IMR-90 (cell line): ENCODE measurements at regions not wholly inside any gene's neighbourhood (a gene's known extent, or its start where the extent isn't known, plus 50 kb on each side); places are given as distances from the start of the nearest gene placed in this dataset.

Source experiments
- ATAC-seq: fragments of 200-7000 bp; cut with Tn5 transposase; 2 replicates; pipeline ENCODE4 v1.9.1; 2020; ENCODE audit warnings: low read depth, mild to moderate bottlenecking, moderate library complexity
- BruUV-seq: library from RNA; stranded (reverse); fragments of 400-500 nt; replicated peaks from 2 replicates; lab custom pipeline; 2021; lab: Mats Ljungman, UMichigan
- CTCF ChIA-PET: fragments of 300-600 bp; formaldehyde crosslinking; extraction: SDS; loops from one replicate; lab custom pipeline; 2021; ENCODE audit warnings: antibody characterized with exemption; lab: Yijun Ruan, JAX
- POLR2A ChIA-PET: fragments of 300-600 bp; sonication (Branson Sonifier 250); formaldehyde crosslinking; loops from one replicate; lab custom pipeline; 2022; ENCODE audit warnings: antibody characterized with exemption; ENCODE audit not compliant: unreplicated experiment; lab: Charles Lee
- DNase-seq: peaks from one replicate; pipeline ENCODE4 v3.0.0; 2013
- H2AFZ ChIP-seq: replicated peaks from 2 replicates; pipeline ENCODE3; 2013; ENCODE audit warnings: low read length, mild to moderate bottlenecking; ENCODE audit not compliant: poor library complexity
- H2AK5ac ChIP-seq: 2 replicates; pipeline ENCODE4 v1.6.1; 2013; ENCODE audit warnings: low read depth, low read length, inconsistent platforms
- H2AK9ac ChIP-seq: replicated peaks from 2 replicates; pipeline ENCODE3; 2013; ENCODE audit warnings: mild to moderate bottlenecking, low read depth, low read length, moderate library complexity; ENCODE audit not compliant: poor library complexity
- H2BK120ac ChIP-seq: 2 replicates; pipeline ENCODE4 v1.6.1; 2013; ENCODE audit warnings: low read depth, low read length, inconsistent platforms
- H2BK15ac ChIP-seq: 3 replicates; pipeline ENCODE4 v1.6.1; 2013; ENCODE audit warnings: low read depth, low read length, inconsistent platforms
- H2BK20ac ChIP-seq: 2 replicates; pipeline ENCODE4 v1.6.1; 2013; ENCODE audit warnings: low read depth, mild to moderate bottlenecking, inconsistent platforms, low read length, moderate library complexity
- H2BK5ac ChIP-seq: 2 replicates; pipeline ENCODE4 v1.6.1; 2013; ENCODE audit warnings: mild to moderate bottlenecking, low read depth, low read length, inconsistent platforms; ENCODE audit not compliant: poor library complexity, severe bottlenecking
- H3K14ac ChIP-seq: replicated peaks from 2 replicates; pipeline ENCODE4 v1.6.1; 2013; ENCODE audit warnings: low read depth, low read length, inconsistent platforms
- H3K18ac ChIP-seq: 2 replicates; pipeline ENCODE4 v1.6.1; 2013; ENCODE audit warnings: low read depth, low read length, control low read depth
- H3K23ac ChIP-seq: 2 replicates; pipeline ENCODE4 v1.6.1; 2013; ENCODE audit warnings: low read depth, low read length, inconsistent platforms
- H3K27ac ChIP-seq: 2 replicates; pipeline ENCODE4 v1.5.1; 2013; ENCODE audit warnings: mild to moderate bottlenecking, control low read depth, low read length; ENCODE audit not compliant: insufficient read depth
- H3K27me3 ChIP-seq: 2 replicates; pipeline ENCODE4 v1.6.1; 2013; ENCODE audit warnings: low read length; ENCODE audit not compliant: control insufficient read depth, insufficient read depth
- H3K36me3 ChIP-seq: 2 replicates; pipeline ENCODE4 v1.6.1; 2013; ENCODE audit warnings: low read length, mixed read lengths; ENCODE audit not compliant: control insufficient read depth, insufficient read depth
- H3K4ac ChIP-seq: 2 replicates; pipeline ENCODE4 v1.6.1; 2013; ENCODE audit warnings: low read depth, low read length, inconsistent platforms
- H3K4me1 ChIP-seq: 2 replicates; pipeline ENCODE4 v1.6.1; 2013; ENCODE audit warnings: low read length, mixed read lengths; ENCODE audit not compliant: control insufficient read depth, insufficient read depth
- H3K4me2 ChIP-seq: 2 replicates; pipeline ENCODE4 v1.6.1; 2013; ENCODE audit warnings: low read depth, mild to moderate bottlenecking, control low read depth, low read length, moderate library complexity
- H3K4me3 ChIP-seq: 2 replicates; pipeline ENCODE4 v1.5.1; 2013; ENCODE audit warnings: low read depth, mild to moderate bottlenecking, control low read depth, low read length, moderate library complexity; ENCODE audit not compliant: insufficient read depth
- H3K56ac ChIP-seq: 2 replicates; pipeline ENCODE4 v1.6.1; 2013; ENCODE audit warnings: low read length, inconsistent platforms; ENCODE audit not compliant: insufficient read depth; ENCODE audit errors: extremely low read depth
- H3K79me1 ChIP-seq, 2 experiments: 2 replicates each; pipeline ENCODE4 v1.6.1; 2013; ENCODE audit warnings: low read length in 2 of 2, inconsistent platforms in 1 of 2, low read depth in 1 of 2
- H3K9ac ChIP-seq: 2 replicates; pipeline ENCODE4 v1.6.1; 2013; ENCODE audit warnings: low read depth, low read length, control low read depth
- H3K9me1 ChIP-seq: 2 replicates; pipeline ENCODE4 v1.6.1; 2013; ENCODE audit warnings: low read length, inconsistent platforms; ENCODE audit not compliant: insufficient read depth
- H3K9me3 ChIP-seq: 2 replicates; pipeline ENCODE4 v1.6.1; 2013; ENCODE audit warnings: low read length; ENCODE audit not compliant: control insufficient read depth, insufficient read depth
- H4K20me1 ChIP-seq: 2 replicates; pipeline ENCODE4 v1.6.1; 2013; ENCODE audit warnings: low read length, inconsistent platforms; ENCODE audit not compliant: insufficient read depth
- H4K5ac ChIP-seq: 2 replicates; pipeline ENCODE4 v1.6.1; 2013; ENCODE audit warnings: mild to moderate bottlenecking, low read depth, low read length, control low read depth
- H4K8ac ChIP-seq, 2 experiments: 2 replicates each; pipeline ENCODE4 v1.6.1; 2013; ENCODE audit warnings: low read depth in 2 of 2, low read length in 2 of 2, control low read depth in 1 of 2, inconsistent platforms in 1 of 2
- H4K91ac ChIP-seq: 2 replicates; pipeline ENCODE4 v1.6.1; 2013; ENCODE audit warnings: low read depth, low read length, inconsistent platforms; ENCODE audit not compliant: insufficient read depth
- CEBPB ChIP-seq: IDR thresholded peaks from 2 replicates; pipeline ENCODE4 v1.6.1; 2012; ENCODE audit warnings: low read depth, low read length, improper control_type of control experiment
- CHD1 ChIP-seq: IDR thresholded peaks from 2 replicates; pipeline ENCODE4 v1.6.1; 2012; ENCODE audit warnings: low read depth, low read length, improper control_type of control experiment
- FOS ChIP-seq: fragments of 150-350 bp; IDR thresholded peaks from 2 replicates; pipeline ENCODE4 v1.6.1; 2016; ENCODE audit warnings: low read depth, low read length
- MAFK ChIP-seq: IDR thresholded peaks from 2 replicates; pipeline ENCODE4 v1.6.1; 2012; ENCODE audit warnings: low read depth, low read length, improper control_type of control experiment
- MAZ ChIP-seq: IDR thresholded peaks from 2 replicates; pipeline ENCODE4 v1.6.1; 2012; ENCODE audit warnings: low read depth, mild to moderate bottlenecking, low read length, improper control_type of control experiment, moderate library complexity, borderline replicate concordance
- MXI1 ChIP-seq: IDR thresholded peaks from 2 replicates; pipeline ENCODE4 v1.6.1; 2012; ENCODE audit warnings: low read depth, mild to moderate bottlenecking, low read length, moderate library complexity, borderline replicate concordance
- NFE2L2 ChIP-seq: fragments of 150-350 bp; IDR thresholded peaks from 2 replicates; pipeline ENCODE4 v1.6.1; 2016; ENCODE audit warnings: low read depth, mild to moderate bottlenecking, low read length
- POLR2A ChIP-seq: IDR thresholded peaks from 2 replicates; pipeline ENCODE4 v1.6.1; 2012; ENCODE audit warnings: mild to moderate bottlenecking, low read depth, low read length
- RAD21 ChIP-seq: IDR thresholded peaks from 2 replicates; pipeline ENCODE4 v1.6.1; 2012; ENCODE audit warnings: low read length, improper control_type of control experiment
- RCOR1 ChIP-seq: IDR thresholded peaks from 2 replicates; pipeline ENCODE4 v1.6.1; 2012; ENCODE audit warnings: mild to moderate bottlenecking, low read length, improper control_type of control experiment; ENCODE audit not compliant: insufficient replicate concordance
- RFX5 ChIP-seq: IDR thresholded peaks from 2 replicates; pipeline ENCODE4 v1.8.0; 2012; ENCODE audit warnings: low read depth, mild to moderate bottlenecking, low read length, moderate library complexity
- SMC3 ChIP-seq: fragments of 150-350 bp; IDR thresholded peaks from 2 replicates; pipeline ENCODE4 v1.6.1; 2016; ENCODE audit warnings: low read depth, mild to moderate bottlenecking, antibody characterized with exemption, low read length, moderate library complexity
- WGBS, 2 experiments: methylation state at CpG; one replicate each; pipeline versions ENCODE4 v1.1.5 to v1.1.7; 2013; ENCODE audit warnings: missing lambda C conversion rate in 2 of 2; ENCODE audit not compliant: insufficient read length in 1 of 2; ENCODE audit errors: extremely low coverage in 2 of 2; 5-methylcytosine and 5-hydroxymethylcytosine counted together
- dilution Hi-C: fragments of 300-500 bp; cut with HindIII; formaldehyde crosslinking; loops from one replicate; pipeline ENCODE4 v1.14.3; 2018; ENCODE audit warnings: low sequenced_read_pairs; ENCODE audit not compliant: unreplicated experiment
- in situ Hi-C: fragments of 300-500 bp; cut with MboI; formaldehyde crosslinking; loops from 3 replicates; pipeline ENCODE4 v1.14.3; 2019; ENCODE audit warnings: low sequenced_read_pairs, inconsistent platforms, mixed read lengths
- intact Hi-C: fragments of 100-400 bp; cut with micrococcal nuclease; formaldehyde crosslinking; loops from 2 replicates; pipeline ENCODE4 v1.10.0; 2022
- TF ChIP-seq, protein P1 (sequence below): conservative IDR thresholded peaks from 2 replicates; pipeline ENCODE4 v1.5.1; 2012; ENCODE audit warnings: mild to moderate bottlenecking, low read depth, low read length, improper control_type of control experiment
- TF ChIP-seq, protein P2 (sequence below): fragments of 150-350 bp; IDR thresholded peaks from 2 replicates; pipeline ENCODE4 v1.6.1; 2017; ENCODE audit warnings: mild to moderate bottlenecking, antibody characterized with exemption, low read length, low read depth
- TF ChIP-seq, protein P3 (sequence below): fragments of 150-350 bp; IDR thresholded peaks from 2 replicates; pipeline ENCODE4 v1.6.1; 2016; ENCODE audit warnings: low read depth, mild to moderate bottlenecking, low read length, moderate library complexity, borderline replicate concordance

DNA sequence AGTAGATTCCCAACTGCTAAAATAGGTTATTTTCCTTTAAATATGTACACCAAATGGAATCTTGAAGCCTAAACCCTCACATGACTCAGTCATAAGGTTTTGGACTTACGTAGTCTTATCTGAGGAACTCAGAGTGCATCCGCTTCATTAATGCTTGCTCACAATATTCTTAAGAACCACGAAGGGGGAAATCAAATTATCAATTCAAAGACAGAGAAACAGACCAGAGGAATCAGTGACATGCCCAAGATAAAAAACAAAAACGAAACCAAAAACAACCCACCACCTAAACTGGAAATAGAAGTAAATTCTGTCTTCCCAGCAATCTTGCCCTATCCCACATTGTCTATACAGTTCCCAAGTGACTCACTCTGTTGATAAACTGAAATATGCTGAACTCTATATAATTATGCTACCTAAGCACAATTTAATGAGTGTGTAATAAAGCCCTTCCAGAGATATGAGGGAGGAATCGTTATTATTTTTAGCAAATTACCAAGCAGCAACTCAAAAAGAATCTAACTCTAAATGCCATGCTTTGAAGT lies 135.4 kb upstream of the CBLB start (continued):
- TF ChIP-seq MXI1, result no peak

DNA sequence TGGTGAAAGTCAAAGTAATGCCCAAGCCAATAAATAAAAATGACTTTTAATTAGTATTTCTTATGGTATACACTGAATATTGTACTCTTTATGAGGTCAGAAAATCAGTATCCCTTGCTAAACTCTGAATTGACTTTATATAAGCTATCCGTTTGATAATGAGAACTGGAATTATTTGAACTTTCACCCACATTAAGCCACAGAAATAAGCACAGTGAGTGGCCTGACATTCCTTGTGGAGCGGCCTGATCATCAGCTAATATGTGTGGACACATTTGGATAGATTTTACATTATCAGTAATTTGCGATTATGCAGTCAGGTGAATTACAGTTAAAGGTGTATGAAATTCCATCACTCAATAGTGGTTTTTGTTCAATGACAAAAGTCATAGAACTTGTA lies 136.0 kb upstream of the CBLB start:
- Histone ChIP-seq H2BK15ac (no peak overlapping the region), H3K9me1 (no peaks in the 10 kb centered on the region), H4K20me1 (no peaks in the 10 kb centered on the region), H2AFZ (no peak overlapping the region), H3K27ac (no peak overlapping the region), H3K27me3 (no peaks in the 10 kb centered on the region), H3K4ac (no peak overlapping the region), H3K14ac (no peak overlapping the region), H3K56ac (no peak overlapping the region), H3K23ac (no peak overlapping the region), H4K5ac (no peak overlapping the region), H3K4me1 (peaks cover 5% of the 10 kb centered on the region), H3K4me3 (no peak overlapping the region), H3K4me2 (peak overlapping the region; percentile 99; the same call in 1 of the 2 replicates), H3K18ac (no peak overlapping the region), H2AK9ac (no peak overlapping the region), H3K9me3 (no peaks in the 10 kb centered on the region), H4K8ac (no peak overlapping the region), H4K91ac (no peak overlapping the region), H3K79me1 (no peaks in the 10 kb centered on the region), H3K9ac (no peak overlapping the region), H2BK20ac (no peak overlapping the region), H2BK5ac (peak overlapping the region; percentile 91), H2BK120ac (no peak overlapping the region), H2AK5ac (no peak overlapping the region), H3K36me3 (no peaks in the 10 kb centered on the region)
- dilution Hi-C loops (no loop called here), in situ Hi-C loops (no loop called here), intact Hi-C loops (loop anchor here (2.0 to 10.0 kb wide), 4 partner anchors 136 to 1060 kb away; partner anchors contain the start of gene CBLB)
- WGBS, 2 experiments, result no CpG with 5 or more reads among the region's 3 CpGs
- no TSS peak for BruUV-seq
- ATAC-seq (no peak), DNase-seq (no peak)
- POLR2A ChIA-PET, result no interaction called here
- CTCF ChIA-PET, result interaction anchor here (0.6 kb wide), 1 partner anchor 473 kb away, joined by 3 read pairs; no protein-coding TSS in a partner anchor
- no peak for TF ChIP-seq FOS
- TF ChIP-seq SMC3, result no peak
- TF ChIP-seq RCOR1, result no peak
- no peak for TF ChIP-seq RAD21
- no peak for TF ChIP-seq MAZ
- TF ChIP-seq CEBPB, result no peak
- TF ChIP-seq CHD1, result no peak
- TF ChIP-seq, protein P1, sequence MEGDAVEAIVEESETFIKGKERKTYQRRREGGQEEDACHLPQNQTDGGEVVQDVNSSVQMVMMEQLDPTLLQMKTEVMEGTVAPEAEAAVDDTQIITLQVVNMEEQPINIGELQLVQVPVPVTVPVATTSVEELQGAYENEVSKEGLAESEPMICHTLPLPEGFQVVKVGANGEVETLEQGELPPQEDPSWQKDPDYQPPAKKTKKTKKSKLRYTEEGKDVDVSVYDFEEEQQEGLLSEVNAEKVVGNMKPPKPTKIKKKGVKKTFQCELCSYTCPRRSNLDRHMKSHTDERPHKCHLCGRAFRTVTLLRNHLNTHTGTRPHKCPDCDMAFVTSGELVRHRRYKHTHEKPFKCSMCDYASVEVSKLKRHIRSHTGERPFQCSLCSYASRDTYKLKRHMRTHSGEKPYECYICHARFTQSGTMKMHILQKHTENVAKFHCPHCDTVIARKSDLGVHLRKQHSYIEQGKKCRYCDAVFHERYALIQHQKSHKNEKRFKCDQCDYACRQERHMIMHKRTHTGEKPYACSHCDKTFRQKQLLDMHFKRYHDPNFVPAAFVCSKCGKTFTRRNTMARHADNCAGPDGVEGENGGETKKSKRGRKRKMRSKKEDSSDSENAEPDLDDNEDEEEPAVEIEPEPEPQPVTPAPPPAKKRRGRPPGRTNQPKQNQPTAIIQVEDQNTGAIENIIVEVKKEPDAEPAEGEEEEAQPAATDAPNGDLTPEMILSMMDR, result no peak
- no peak for TF ChIP-seq POLR2A
- TF ChIP-seq RFX5, result no peak
- TF ChIP-seq MAFK, result no peak
- TF ChIP-seq, protein P2, sequence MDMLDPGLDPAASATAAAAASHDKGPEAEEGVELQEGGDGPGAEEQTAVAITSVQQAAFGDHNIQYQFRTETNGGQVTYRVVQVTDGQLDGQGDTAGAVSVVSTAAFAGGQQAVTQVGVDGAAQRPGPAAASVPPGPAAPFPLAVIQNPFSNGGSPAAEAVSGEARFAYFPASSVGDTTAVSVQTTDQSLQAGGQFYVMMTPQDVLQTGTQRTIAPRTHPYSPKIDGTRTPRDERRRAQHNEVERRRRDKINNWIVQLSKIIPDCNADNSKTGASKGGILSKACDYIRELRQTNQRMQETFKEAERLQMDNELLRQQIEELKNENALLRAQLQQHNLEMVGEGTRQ, result no peak
- TF ChIP-seq, protein P3, sequence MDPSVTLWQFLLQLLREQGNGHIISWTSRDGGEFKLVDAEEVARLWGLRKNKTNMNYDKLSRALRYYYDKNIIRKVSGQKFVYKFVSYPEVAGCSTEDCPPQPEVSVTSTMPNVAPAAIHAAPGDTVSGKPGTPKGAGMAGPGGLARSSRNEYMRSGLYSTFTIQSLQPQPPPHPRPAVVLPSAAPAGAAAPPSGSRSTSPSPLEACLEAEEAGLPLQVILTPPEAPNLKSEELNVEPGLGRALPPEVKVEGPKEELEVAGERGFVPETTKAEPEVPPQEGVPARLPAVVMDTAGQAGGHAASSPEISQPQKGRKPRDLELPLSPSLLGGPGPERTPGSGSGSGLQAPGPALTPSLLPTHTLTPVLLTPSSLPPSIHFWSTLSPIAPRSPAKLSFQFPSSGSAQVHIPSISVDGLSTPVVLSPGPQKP, result no peak
- no peak for TF ChIP-seq NFE2L2
